Erythroblast (primary cell): ENCODE measurements at regions not wholly inside any gene's neighbourhood (a gene's known extent, or its start where the extent isn't known, plus 50 kb on each side); places are given as distances from the start of the nearest gene placed in this dataset.

Experiments used
- GATA1 ChIP-seq: IDR thresholded peaks from 2 replicates; pipeline ENCODE4 v1.6.1; 2011; ENCODE audit warnings: low read depth, mild to moderate bottlenecking, control low read depth, low read length, moderate library complexity
- POLR2A ChIP-seq: IDR thresholded peaks from 2 replicates; pipeline ENCODE4 v1.6.1; 2011; ENCODE audit warnings: mild to moderate bottlenecking, low read length

DNA sequence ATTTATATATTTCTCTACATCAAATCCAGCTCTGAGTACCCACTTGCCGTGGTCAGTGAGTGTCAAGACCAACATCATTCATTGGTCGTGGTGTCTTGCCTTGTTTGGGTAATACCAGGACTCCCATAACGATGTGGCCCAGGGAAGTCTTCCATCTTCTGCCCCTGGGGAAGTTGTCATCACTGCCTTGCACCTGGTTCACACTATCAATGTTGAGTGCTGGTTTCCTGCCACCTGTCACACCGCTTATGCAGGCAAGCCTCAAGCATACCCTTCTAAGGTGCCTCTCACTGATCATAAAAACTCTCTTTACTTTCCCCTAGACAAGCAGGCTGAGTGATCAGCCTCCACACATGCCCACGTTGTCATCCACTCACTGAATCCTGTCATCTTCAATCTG is 382.4 kb downstream of the KCTD12 start:
- TF ChIP-seq POLR2A (no peak), GATA1 (no peak)
